C4-2B (cell line): ENCODE measurements at regions not wholly inside any gene's neighbourhood (a gene's known extent, or its start where the extent isn't known, plus 50 kb on each side); places are given as distances from the start of the nearest gene placed in this dataset.

Source experiments
- H3K27ac ChIP-seq: fragments of 450-650 bp; 2 replicates; pipeline ENCODE4 v1.5.1; 2017
- ZFX ChIP-seq: fragments of 450-650 bp; IDR thresholded peaks from 2 replicates; pipeline ENCODE4 v1.6.1; 2017
- TF ChIP-seq, protein P1 (sequence below): fragments of 450-650 bp; conservative IDR thresholded peaks from 2 replicates; pipeline ENCODE4 v1.5.1; 2017; ENCODE audit warnings: mild to moderate bottlenecking

DNA sequence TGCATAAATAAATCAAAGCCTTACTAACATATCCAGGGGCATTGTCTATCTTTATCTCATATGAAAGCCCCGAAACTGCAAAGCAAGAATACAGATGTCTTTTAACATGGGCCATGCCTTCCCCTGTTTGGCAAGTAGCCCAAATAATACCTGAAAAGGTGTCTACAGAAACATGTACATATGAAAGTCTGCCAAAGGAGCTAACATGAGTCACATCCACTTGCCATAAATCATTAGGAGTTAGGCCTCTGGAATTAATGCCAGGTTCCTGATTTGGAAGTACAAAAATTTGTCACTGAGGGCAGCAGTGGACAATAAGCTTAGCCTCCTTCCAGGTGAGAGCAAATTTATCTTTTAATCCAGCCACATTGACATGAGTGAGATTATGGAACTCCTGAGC lies 85.5 kb upstream of the PGR start:
- H3K27ac ChIP-seq = no peak overlapping the region
- TF ChIP-seq, protein P1, sequence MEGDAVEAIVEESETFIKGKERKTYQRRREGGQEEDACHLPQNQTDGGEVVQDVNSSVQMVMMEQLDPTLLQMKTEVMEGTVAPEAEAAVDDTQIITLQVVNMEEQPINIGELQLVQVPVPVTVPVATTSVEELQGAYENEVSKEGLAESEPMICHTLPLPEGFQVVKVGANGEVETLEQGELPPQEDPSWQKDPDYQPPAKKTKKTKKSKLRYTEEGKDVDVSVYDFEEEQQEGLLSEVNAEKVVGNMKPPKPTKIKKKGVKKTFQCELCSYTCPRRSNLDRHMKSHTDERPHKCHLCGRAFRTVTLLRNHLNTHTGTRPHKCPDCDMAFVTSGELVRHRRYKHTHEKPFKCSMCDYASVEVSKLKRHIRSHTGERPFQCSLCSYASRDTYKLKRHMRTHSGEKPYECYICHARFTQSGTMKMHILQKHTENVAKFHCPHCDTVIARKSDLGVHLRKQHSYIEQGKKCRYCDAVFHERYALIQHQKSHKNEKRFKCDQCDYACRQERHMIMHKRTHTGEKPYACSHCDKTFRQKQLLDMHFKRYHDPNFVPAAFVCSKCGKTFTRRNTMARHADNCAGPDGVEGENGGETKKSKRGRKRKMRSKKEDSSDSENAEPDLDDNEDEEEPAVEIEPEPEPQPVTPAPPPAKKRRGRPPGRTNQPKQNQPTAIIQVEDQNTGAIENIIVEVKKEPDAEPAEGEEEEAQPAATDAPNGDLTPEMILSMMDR = no peak
- no peak for TF ChIP-seq ZFX

DNA sequence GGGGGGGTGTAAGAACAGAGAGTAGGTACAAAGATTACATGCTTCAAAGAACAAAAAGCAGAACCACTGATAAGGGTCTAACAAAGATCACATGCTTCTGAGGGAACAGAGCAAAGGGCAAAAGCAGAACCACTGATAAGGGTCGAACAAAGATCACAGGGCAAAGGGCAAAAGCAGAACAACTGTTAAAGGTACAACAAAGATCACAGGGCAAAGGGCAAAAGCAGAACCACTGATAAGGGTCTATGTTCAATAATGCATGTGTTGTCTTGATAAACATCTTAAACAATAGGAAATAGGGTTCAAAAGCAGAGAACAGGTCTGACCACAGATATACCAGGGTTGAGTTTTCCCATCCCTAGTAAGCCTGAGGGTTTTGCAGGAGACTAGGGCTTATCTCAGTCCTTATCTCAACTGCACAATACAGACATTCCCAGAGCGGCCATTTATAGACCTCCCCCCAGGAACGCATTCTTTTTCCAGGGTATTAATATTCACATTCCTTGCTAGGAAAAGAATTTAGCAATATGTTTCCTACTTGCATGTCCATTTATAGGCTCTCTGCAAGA lies 81.9 kb upstream of the PGR start:
- no peak overlapping the region for H3K27ac ChIP-seq
- no peak for TF ChIP-seq ZFX
- TF ChIP-seq, protein P1 = no peak

DNA sequence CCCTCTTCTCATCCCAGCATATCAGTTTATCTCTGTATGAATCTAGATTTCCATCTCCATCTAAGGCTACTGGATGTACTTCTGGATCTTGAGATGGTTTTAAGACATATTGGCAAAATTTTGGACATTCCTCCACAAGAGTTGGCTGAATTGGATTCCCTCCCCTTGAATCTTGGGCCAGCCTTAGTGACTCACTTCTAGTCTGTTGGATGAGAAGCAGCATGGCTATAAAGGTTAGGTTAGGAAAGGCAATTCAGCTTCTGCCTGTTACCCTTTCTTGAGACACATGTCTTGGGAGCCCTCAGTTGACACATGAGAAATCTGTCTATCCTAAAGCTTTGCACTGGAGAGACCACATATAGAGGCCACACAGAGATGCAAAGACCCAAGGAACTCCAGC lies 73.0 kb upstream of the PGR start:
- TF ChIP-seq, protein P1 = no peak
- TF ChIP-seq ZFX = no peak
- no peak overlapping the region for H3K27ac ChIP-seq

DNA sequence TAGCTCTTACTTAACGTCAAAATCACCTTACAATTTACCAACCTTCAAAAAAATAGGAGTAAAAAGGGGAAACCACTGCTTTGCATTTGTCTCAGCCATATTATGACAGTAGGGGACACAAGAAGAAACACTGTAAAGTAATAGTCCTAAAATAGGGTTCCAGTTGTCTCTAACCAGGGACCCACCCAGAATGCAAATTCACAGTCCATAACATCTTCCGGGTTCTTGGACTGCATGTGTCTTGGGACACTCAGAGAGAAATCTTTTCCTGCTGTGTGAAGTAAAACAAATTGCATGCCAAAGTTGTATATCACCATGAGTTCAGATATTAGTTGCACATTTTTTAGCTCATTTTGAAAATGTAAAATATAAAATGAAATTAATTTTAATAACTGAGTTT lies 69.8 kb upstream of the PGR start:
- no peak overlapping the region for H3K27ac ChIP-seq
- TF ChIP-seq, protein P1 = no peak
- TF ChIP-seq ZFX = no peak

DNA sequence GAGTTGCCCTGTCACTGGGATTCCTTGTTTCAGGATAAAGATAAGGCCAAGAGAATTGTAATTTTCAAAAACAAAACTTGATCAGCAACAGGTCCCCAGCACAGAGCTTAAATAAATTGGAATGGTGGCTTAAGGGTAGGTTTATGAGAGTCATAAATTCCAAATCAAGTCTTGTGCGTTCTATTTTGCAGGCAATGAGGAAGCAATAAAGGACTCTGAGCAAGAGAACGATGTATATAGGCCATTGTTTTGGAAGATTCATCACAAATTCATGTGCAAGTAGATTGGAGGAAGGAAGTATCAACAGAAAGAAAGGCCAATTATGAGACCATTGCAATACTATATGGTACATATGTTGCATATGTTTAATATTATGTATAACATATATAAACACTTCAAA lies 65.7 kb upstream of the PGR start:
- TF ChIP-seq ZFX = no peak
- TF ChIP-seq, protein P1 = no peak
- H3K27ac ChIP-seq = no peak overlapping the region

DNA sequence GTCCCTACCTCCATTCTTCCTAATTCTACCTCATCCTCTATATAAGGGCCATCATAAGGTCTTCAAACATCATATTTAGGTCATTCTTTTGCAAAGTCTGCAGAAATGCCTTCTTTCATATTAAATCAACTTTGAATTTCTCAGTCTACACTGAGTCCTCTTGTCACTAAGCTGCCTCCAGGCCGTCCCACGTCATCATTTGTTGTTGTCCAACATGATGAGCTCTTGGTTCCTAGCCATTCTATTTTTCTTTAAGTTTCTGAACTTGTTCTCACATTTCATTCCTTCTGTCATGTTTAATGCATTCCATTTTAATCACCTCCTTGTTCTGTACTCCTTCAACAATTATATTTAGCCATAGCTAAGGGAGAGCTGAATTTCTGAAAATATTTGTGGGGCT lies 59.2 kb upstream of the PGR start:
- H3K27ac ChIP-seq = no peak overlapping the region
- TF ChIP-seq, protein P1 = no peak
- no peak for TF ChIP-seq ZFX

DNA sequence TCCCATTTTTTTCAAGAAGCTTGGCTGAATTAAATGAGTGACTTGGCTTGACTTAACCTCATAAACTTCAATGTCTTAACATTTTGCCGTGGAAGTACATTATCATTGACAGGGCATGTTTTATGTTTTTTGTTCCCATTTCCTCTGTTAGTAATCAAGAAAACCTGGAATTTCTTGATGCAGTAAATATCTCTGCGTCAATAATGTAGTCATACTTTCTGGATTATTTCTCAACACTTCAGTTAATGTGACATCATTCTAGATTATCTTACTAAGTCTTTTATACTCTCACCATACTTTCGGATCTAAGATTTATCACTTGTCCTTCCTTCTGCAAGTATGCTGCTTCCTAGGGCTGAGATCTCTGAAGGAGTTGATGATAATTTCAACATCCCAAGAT lies 58.6 kb upstream of the PGR start:
- TF ChIP-seq ZFX = no peak
- TF ChIP-seq, protein P1 = no peak

More for the DNA sequence above, 58.6 kb upstream of the PGR start:
- H3K27ac ChIP-seq = no peak overlapping the region
